ENCODE measurements at regions not wholly inside any gene's neighbourhood (a gene's known extent, or its start where the extent isn't known, plus 50 kb on each side); places are given as distances from the start of the nearest gene placed in this dataset.

- no peak for TF ChIP-seq CTCF (IDR thresholded peaks at IDR 0.05 in 4 of 5, conservative IDR thresholded peaks at IDR 0.05 in 1 of 5)
- TF ChIP-seq POLR2A (IDR thresholded peaks at IDR 0.05) = no peak
Measured at GRCh38 chr2:14132386-14132785, 500.1 kb upstream of the LRATD1 start.

All from gastrocnemius medialis (tissue), 4 donors.